Lower leg skin (tissue), 4 donors: ENCODE measurements at regions not wholly inside any gene's neighbourhood (a gene's known extent, or its start where the extent isn't known, plus 50 kb on each side); places are given as distances from the start of the nearest gene placed in this dataset.
"Not testable (repeated sequence)": the region's sequence is repeated elsewhere in the genome, so short reads cannot be mapped to it uniquely, and the experiment has no call there.

Experiments
- DNase-seq, 2 donors: peaks; one replicate each; pipeline ENCODE4 v3.0.0-alpha.2; 2019; ENCODE audit warnings: low spot score in 2 of 2
- H3K4me3 ChIP-seq: fragments of 200-600 bp; sonication (generic); 2 replicates; pipeline ENCODE4 v1.5.1; 2017; ENCODE audit warnings: mild to moderate bottlenecking, low read depth; ENCODE audit not compliant: poor library complexity, severe bottlenecking
- POLR2A ChIP-seq, 2 donors: fragments of 450-650 bp; IDR thresholded peaks; one replicate each; pipeline ENCODE4 v1.6.1; 2016 to 2017; ENCODE audit warnings: antibody characterized with exemption in 2 of 2, mild to moderate bottlenecking in 1 of 2, moderate library complexity in 1 of 2
- WGBS, 2 donors: methylation state at CpG; one replicate each; pipeline ENCODE4 v1.1.5; 2018; 5-methylcytosine and 5-hydroxymethylcytosine counted together
- intact Hi-C: fragments of 100-400 bp; cut with DNase I; formaldehyde crosslinking; loops from one replicate; pipeline ENCODE4 v1.15.0; 2023; ENCODE audit warnings: low total_unique reads
- TF ChIP-seq, protein P1 (sequence below), 3 donors: fragments of 450-650 bp; IDR thresholded peaks; one replicate each; pipeline ENCODE4 v1.5.1; 2016; ENCODE audit warnings: antibody characterized with exemption in 3 of 3, mild to moderate bottlenecking in 3 of 3, moderate library complexity in 2 of 3

- intact Hi-C loops = no loop called here
- no peak overlapping the region for H3K4me3 ChIP-seq
- TF ChIP-seq, protein P1, sequence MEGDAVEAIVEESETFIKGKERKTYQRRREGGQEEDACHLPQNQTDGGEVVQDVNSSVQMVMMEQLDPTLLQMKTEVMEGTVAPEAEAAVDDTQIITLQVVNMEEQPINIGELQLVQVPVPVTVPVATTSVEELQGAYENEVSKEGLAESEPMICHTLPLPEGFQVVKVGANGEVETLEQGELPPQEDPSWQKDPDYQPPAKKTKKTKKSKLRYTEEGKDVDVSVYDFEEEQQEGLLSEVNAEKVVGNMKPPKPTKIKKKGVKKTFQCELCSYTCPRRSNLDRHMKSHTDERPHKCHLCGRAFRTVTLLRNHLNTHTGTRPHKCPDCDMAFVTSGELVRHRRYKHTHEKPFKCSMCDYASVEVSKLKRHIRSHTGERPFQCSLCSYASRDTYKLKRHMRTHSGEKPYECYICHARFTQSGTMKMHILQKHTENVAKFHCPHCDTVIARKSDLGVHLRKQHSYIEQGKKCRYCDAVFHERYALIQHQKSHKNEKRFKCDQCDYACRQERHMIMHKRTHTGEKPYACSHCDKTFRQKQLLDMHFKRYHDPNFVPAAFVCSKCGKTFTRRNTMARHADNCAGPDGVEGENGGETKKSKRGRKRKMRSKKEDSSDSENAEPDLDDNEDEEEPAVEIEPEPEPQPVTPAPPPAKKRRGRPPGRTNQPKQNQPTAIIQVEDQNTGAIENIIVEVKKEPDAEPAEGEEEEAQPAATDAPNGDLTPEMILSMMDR (IDR thresholded peaks at IDR 0.05) = no peak
- no peak for TF ChIP-seq POLR2A (IDR thresholded peaks at IDR 0.05)
- WGBS, 2 donors = 65 to 67% methylated on average over 5 of the region's 5 CpGs
- DNase-seq = no peak
Measured at GRCh38 chr14:34049790-34050189, 98.9 kb upstream of the EGLN3 start.

- WGBS, 2 donors = 96% methylated on average over 7 of the region's 7 CpGs
- DNase-seq, H3K4me3 ChIP-seq, intact Hi-C loops: not testable (repeated sequence)
Measured at GRCh38 chr14:34049187-34049586, 98.3 kb upstream of the EGLN3 start.

- no peak overlapping the region for H3K4me3 ChIP-seq
- no peak for DNase-seq
- 94% methylated on average over 3 of the region's 3 CpGs for WGBS, 2 donors
- TF ChIP-seq, protein P1 (IDR thresholded peaks at IDR 0.05) = no peak
- no peak for TF ChIP-seq POLR2A (IDR thresholded peaks at IDR 0.05)
- intact Hi-C loops = no loop called here
Measured at GRCh38 chr14:34046799-34047520, 96.1 kb upstream of the EGLN3 start.

DNA sequence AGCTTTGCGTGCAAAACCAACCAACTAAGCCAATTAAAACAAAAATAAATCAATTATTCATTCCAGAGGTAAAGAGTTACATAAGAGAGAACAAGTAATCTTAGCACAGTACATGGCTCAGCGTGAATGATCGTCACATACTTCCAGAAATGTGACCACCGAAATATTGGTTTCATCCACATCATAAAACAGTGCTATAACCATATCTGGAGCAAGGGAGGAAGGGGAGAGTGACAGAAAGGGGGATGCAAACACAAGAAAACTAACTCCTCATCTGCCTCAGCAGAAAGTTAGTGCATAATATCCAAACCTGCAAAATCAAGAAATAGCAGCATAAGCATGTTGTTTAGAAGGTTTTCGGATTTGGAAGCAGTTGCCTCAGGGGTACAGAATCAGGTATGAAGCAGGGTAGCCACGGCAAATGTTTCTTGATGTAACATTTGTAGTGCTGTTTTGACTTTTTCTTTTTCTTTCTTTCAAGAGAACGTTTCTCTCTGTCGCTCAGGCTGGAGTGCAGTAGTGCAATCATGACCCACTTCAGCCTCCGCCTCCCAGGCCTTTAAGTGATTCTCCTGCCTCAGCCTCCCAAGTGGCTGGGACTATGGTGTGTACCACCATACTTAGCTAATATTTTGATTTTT is 93.9 kb upstream of the EGLN3 start:
- WGBS, 2 donors = 87 to 89% methylated on average over 9 of the region's 9 CpGs
- DNase-seq = no peak
- no peak overlapping the region for H3K4me3 ChIP-seq
- intact Hi-C loops = no loop called here
- TF ChIP-seq, protein P1 (IDR thresholded peaks at IDR 0.05) = no peak
- TF ChIP-seq POLR2A (IDR thresholded peaks at IDR 0.05) = no peak

- no peak overlapping the region for H3K4me3 ChIP-seq
- no peak for TF ChIP-seq POLR2A (IDR thresholded peaks at IDR 0.05)
- TF ChIP-seq, protein P1 (IDR thresholded peaks at IDR 0.05) = no peak
- 86 to 88% methylated on average over 4 of the region's 4 CpGs for WGBS, 2 donors
- no peak for DNase-seq
- intact Hi-C loops = no loop called here
Measured at GRCh38 chr14:34044373-34044637, 93.4 kb upstream of the EGLN3 start.

GRCh38 chr14:34043627-34044372 is 92.9 kb upstream of the EGLN3 start:
- DNase-seq = no peak
- 36 to 54% methylated on average over 4 of the region's 4 CpGs for WGBS, 2 donors
- no peak for TF ChIP-seq POLR2A (IDR thresholded peaks at IDR 0.05)
- TF ChIP-seq, protein P1 (IDR thresholded peaks at IDR 0.05) = no peak
- H3K4me3 ChIP-seq = no peak overlapping the region
- intact Hi-C loops = no loop called here
